ENCODE measurements at regions not wholly inside any gene's neighbourhood (a gene's known extent, or its start where the extent isn't known, plus 50 kb on each side); places are given as distances from the start of the nearest gene placed in this dataset.

DNA sequence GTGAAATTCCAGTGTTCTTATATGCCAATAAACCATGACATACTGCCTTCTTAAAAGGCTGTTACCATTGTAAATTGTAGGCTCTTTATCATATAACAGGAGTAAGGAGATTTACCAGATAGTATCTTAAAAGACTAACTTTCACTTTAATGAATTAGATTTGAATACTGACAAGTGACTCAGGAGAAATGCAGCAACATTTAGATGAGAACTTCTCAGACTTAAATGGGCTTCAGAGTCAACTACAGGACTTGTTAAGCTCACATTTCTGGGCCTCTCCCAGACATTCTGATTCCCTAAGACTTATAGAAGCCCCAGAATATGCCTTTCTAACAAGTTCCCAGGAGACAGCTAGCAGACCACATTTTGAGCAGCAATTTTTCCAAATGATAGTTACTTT is 466.3 kb downstream of the ARL4A start:
- H3K4me3 ChIP-seq (ENCODE audit: low read depth, low read length) = no peak overlapping the region
- H3K27ac ChIP-seq = no peak overlapping the region
- TF ChIP-seq CTCF (IDR thresholded peaks at IDR 0.05; ENCODE audit: low read depth, low read length) = no peak
- H3K9me3 ChIP-seq (ENCODE audit: severe bottlenecking) = no peaks in the 10 kb centered on the region
- no peaks in the 10 kb centered on the region for H3K36me3 ChIP-seq
- H3K27me3 ChIP-seq (ENCODE audit: insufficient read depth, low read depth, severe bottlenecking) = no peaks in the 10 kb centered on the region
- DNase-seq = no peak

DNA sequence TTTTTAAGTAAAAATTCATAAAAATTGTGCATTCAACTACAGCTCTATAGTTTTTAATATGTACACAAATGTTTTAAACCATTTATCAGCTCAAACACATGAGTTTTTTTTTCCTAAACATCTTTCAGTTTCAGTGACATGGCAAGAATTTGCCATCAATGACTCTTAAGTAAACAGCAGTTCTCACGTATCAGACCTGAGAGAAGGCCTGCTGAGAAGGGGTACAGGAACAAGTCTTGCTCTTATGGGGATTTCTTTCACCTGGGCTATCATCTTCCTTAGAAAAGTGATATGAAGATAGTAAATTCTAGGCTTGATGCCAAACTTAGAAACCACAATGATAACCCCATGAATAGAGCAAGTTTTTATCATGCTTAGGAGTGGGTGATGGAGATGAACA is 467.8 kb downstream of the ARL4A start:
- no peak for DNase-seq
- Histone ChIP-seq H3K36me3 (no peaks in the 10 kb centered on the region), H3K4me3 (ENCODE audit: low read depth, low read length) (no peak overlapping the region), H3K9me3 (ENCODE audit: severe bottlenecking) (no peaks in the 10 kb centered on the region), H3K27ac (no peak overlapping the region), H3K27me3 (ENCODE audit: insufficient read depth, low read depth, severe bottlenecking) (no peaks in the 10 kb centered on the region)
- TF ChIP-seq CTCF (IDR thresholded peaks at IDR 0.05; ENCODE audit: low read depth, low read length) = no peak

GRCh38 chr7:13159003-13159402 is 471.6 kb downstream of the ARL4A start:
- no peak for TF ChIP-seq CTCF (IDR thresholded peaks at IDR 0.05; ENCODE audit: low read depth, low read length)
- no peak overlapping the region for H3K27ac ChIP-seq
- H3K9me3 ChIP-seq (ENCODE audit: severe bottlenecking) = no peaks in the 10 kb centered on the region
- no peak overlapping the region for H3K4me3 ChIP-seq (ENCODE audit: low read depth, low read length)
- DNase-seq = no peak
- no peaks in the 10 kb centered on the region for H3K36me3 ChIP-seq
- H3K27me3 ChIP-seq (ENCODE audit: insufficient read depth, low read depth, severe bottlenecking) = no peaks in the 10 kb centered on the region

- Histone ChIP-seq H3K36me3 (no peaks in the 10 kb centered on the region), H3K27ac (no peak overlapping the region), H3K4me3 (ENCODE audit: low read depth, low read length) (no peak overlapping the region), H3K9me3 (ENCODE audit: severe bottlenecking) (no peaks in the 10 kb centered on the region), H3K27me3 (ENCODE audit: insufficient read depth, low read depth, severe bottlenecking) (no peaks in the 10 kb centered on the region)
- DNase-seq = no peak
- TF ChIP-seq CTCF (IDR thresholded peaks at IDR 0.05; ENCODE audit: low read depth, low read length) = no peak
Measured at GRCh38 chr7:13159467-13160184, 472.2 kb downstream of the ARL4A start.

DNA sequence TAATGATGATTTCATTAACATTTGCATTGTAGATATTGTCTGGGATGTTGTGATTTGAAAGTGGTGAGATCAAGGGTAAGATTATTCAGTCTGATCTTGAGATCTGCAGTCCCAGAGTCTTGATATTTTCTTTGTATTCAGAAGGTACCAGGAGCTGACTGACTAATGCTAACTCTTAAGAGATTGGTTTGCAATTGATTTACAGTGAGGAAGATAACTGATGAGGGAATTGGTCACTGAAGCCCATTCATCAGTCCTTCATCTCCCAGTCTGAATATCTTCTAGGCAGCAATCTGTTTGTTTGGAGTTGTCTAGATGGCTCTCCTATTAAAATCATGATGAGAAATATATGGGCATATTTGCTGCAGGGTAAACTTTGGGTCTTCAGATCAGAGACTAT is 473.7 kb downstream of the ARL4A start:
- no peak for DNase-seq
- no peaks in the 10 kb centered on the region for H3K27me3 ChIP-seq (ENCODE audit: insufficient read depth, low read depth, severe bottlenecking)
- TF ChIP-seq CTCF (IDR thresholded peaks at IDR 0.05; ENCODE audit: low read depth, low read length) = no peak
- H3K36me3 ChIP-seq = no peaks in the 10 kb centered on the region
- H3K9me3 ChIP-seq (ENCODE audit: severe bottlenecking) = no peaks in the 10 kb centered on the region
- no peak overlapping the region for H3K4me3 ChIP-seq (ENCODE audit: low read depth, low read length)
- no peak overlapping the region for H3K27ac ChIP-seq

- Histone ChIP-seq H3K4me3 (ENCODE audit: low read depth, low read length) (no peak overlapping the region), H3K27ac (no peak overlapping the region), H3K9me3 (ENCODE audit: severe bottlenecking) (no peaks in the 10 kb centered on the region), H3K36me3 (no peaks in the 10 kb centered on the region), H3K27me3 (ENCODE audit: insufficient read depth, low read depth, severe bottlenecking) (no peaks in the 10 kb centered on the region)
- no peak for DNase-seq
- no peak for TF ChIP-seq CTCF (IDR thresholded peaks at IDR 0.05; ENCODE audit: low read depth, low read length)
Measured at GRCh38 chr7:13165854-13166253, 478.4 kb downstream of the ARL4A start.

All from WERI-Rb-1 (cell line).